ENCODE measurements at regions not wholly inside any gene's neighbourhood (a gene's known extent, or its start where the extent isn't known, plus 50 kb on each side); places are given as distances from the start of the nearest gene placed in this dataset.

- no peak for TF ChIP-seq EZH2 (IDR thresholded peaks at IDR 0.05)
- TF ChIP-seq POLR2AphosphoS5 (IDR thresholded peaks at IDR 0.05; ENCODE audit: borderline replicate concordance, low read depth, low read length) = no peak
These were observed 216.2 kb upstream of the IER5L start for GRCh38 chr9:129394061-129394885.
